ENCODE measurements at regions not wholly inside any gene's neighbourhood (a gene's known extent, or its start where the extent isn't known, plus 50 kb on each side); places are given as distances from the start of the nearest gene placed in this dataset.

- H3K36me3 ChIP-seq (ENCODE audit: control insufficient read depth, insufficient read depth, low read length): no peaks in the 10 kb centered on the region
- no TSS peak for BruUV-seq (replicated peaks)
- H3K9me3 ChIP-seq (ENCODE audit: control insufficient read depth, insufficient read depth, low read depth, low read length): no peaks in the 10 kb centered on the region
- ChIA-PET CTCF (no interaction called here), POLR2A (no interaction called here)
- H3K27ac ChIP-seq (ENCODE audit: low read length): no peak overlapping the region
- in situ Hi-C loops (cut with HindIII; ENCODE audit: low pct_unique_long_range_greater_than_20kb, low sequenced_read_pairs): no loop called here
- peaks cover 2% of the 10 kb centered on the region; the same call in 1 of the 2 replicates for H3K27me3 ChIP-seq (ENCODE audit: control insufficient read depth, insufficient read depth, low read length)
- H3K4me3 ChIP-seq (ENCODE audit: low read depth in 2 of 2, low read length in 2 of 2): no peak overlapping the region
- no peaks in the 10 kb centered on the region for H3K4me1 ChIP-seq (ENCODE audit: control insufficient read depth, insufficient read depth, low read length)
- no peak for TF ChIP-seq SIN3A (IDR thresholded peaks at IDR 0.05; ENCODE audit: borderline replicate concordance, insufficient read depth, low read depth, low read length)
- TF ChIP-seq POLR2AphosphoS5 (IDR thresholded peaks at IDR 0.05; ENCODE audit: low read depth, low read length): no peak
- TF ChIP-seq TCF7L2 (IDR thresholded peaks at IDR 0.05; ENCODE audit: low read depth, low read length): no peak
- TF ChIP-seq REST (IDR thresholded peaks at IDR 0.05; ENCODE audit: insufficient read depth in 1 of 2, low read depth in 2 of 2, low read length in 1 of 2): no peak
- TF ChIP-seq, protein P1, sequence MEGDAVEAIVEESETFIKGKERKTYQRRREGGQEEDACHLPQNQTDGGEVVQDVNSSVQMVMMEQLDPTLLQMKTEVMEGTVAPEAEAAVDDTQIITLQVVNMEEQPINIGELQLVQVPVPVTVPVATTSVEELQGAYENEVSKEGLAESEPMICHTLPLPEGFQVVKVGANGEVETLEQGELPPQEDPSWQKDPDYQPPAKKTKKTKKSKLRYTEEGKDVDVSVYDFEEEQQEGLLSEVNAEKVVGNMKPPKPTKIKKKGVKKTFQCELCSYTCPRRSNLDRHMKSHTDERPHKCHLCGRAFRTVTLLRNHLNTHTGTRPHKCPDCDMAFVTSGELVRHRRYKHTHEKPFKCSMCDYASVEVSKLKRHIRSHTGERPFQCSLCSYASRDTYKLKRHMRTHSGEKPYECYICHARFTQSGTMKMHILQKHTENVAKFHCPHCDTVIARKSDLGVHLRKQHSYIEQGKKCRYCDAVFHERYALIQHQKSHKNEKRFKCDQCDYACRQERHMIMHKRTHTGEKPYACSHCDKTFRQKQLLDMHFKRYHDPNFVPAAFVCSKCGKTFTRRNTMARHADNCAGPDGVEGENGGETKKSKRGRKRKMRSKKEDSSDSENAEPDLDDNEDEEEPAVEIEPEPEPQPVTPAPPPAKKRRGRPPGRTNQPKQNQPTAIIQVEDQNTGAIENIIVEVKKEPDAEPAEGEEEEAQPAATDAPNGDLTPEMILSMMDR (IDR thresholded peaks at IDR 0.05): no peak
- intact Hi-C loops (cut with micrococcal nuclease; ENCODE audit: unreplicated experiment): no loop called here
- no peak for DNase-seq (ENCODE audit: low read depth, low spot score)
- no peak for ATAC-seq
These were observed 121.2 kb upstream of the ANKRD1 start for GRCh38 chr10:91042069-91042468.

GRCh38 chr10:91043173-91043910 lies 122.5 kb upstream of the ANKRD1 start:
- Histone ChIP-seq H3K36me3 (ENCODE audit: control insufficient read depth, insufficient read depth, low read length) (no peaks in the 10 kb centered on the region), H3K4me3 (ENCODE audit: low read depth in 2 of 2, low read length in 2 of 2) (no peak overlapping the region), H3K4me1 (ENCODE audit: control insufficient read depth, insufficient read depth, low read length) (no peaks in the 10 kb centered on the region), H3K27me3 (ENCODE audit: control insufficient read depth, insufficient read depth, low read length) (peaks cover 2% of the 10 kb centered on the region; the same call in 1 of the 2 replicates), H3K27ac (ENCODE audit: low read length) (no peak overlapping the region), H3K9me3 (ENCODE audit: control insufficient read depth, insufficient read depth, low read depth, low read length) (no peaks in the 10 kb centered on the region)
- ATAC-seq: peak; percentile 87
- intact Hi-C loops (cut with micrococcal nuclease; ENCODE audit: unreplicated experiment) (no loop called here), in situ Hi-C loops (cut with HindIII; ENCODE audit: low pct_unique_long_range_greater_than_20kb, low sequenced_read_pairs) (no loop called here)
- ChIA-PET CTCF (interaction anchor here (0.7 kb wide), 1 partner anchor 40 kb away, joined by 12 read pairs; no protein-coding TSS in a partner anchor), POLR2A (no interaction called here)
- TF ChIP-seq TCF7L2 (IDR thresholded peaks at IDR 0.05; ENCODE audit: low read depth, low read length) (no peak), SIN3A (IDR thresholded peaks at IDR 0.05; ENCODE audit: borderline replicate concordance, insufficient read depth, low read depth, low read length) (no peak), REST (IDR thresholded peaks at IDR 0.05; ENCODE audit: insufficient read depth in 1 of 2, low read depth in 2 of 2, low read length in 1 of 2) (no peak), POLR2AphosphoS5 (IDR thresholded peaks at IDR 0.05; ENCODE audit: low read depth, low read length) (no peak)
- TF ChIP-seq, protein P1 (IDR thresholded peaks at IDR 0.05): peak; percentile 73
- DNase-seq (ENCODE audit: low read depth, low spot score): no peak
- BruUV-seq (replicated peaks): no TSS peak
